HG03280 (cell line): ENCODE measurements at regions not wholly inside any gene's neighbourhood (a gene's known extent, or its start where the extent isn't known, plus 50 kb on each side); places are given as distances from the start of the nearest gene placed in this dataset.
"Not testable (repeated sequence)": the region's sequence is repeated elsewhere in the genome, so short reads cannot be mapped to it uniquely, and the experiment has no call there.

ENCODE experiments used
- ATAC-seq: cut with Tn5 transposase; IDR thresholded peaks from one replicate; pipeline ENCODE4 v1.9.1; 2021; ENCODE audit warnings: mild to moderate bottlenecking, moderate library complexity; ENCODE audit not compliant: unreplicated experiment

DNA sequence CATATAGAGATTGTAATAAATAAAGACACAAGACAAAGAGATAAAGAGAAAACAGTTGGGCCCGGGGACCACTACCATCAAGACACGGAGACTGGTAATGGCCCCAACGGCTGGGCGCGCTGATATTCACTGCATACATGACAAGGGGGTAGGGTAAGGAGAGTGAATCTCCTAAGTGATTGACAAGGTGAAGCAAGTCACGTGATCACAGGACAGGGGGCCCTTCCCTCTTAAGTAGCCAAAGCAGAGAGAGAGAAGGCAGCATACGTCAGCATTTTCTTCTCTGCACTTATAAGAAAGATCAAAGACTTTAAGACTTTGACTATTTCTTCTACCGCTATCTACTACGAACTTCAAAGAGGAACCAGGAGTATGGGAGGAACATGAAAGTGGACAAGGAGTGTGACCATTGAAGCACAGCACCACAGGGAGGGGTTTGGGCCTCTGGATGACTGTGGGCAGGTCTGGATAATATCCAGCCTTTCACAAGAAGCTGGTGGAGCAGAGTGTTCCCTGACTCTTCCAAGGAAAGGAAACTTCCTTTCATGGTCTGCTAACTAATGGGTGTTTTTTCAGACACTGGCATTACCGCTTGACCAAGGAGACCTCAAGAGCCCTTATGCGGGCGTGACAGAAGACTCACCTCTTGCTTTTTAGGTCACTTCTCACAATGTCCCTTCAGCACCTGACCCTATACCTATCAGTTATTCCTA, 75.6 kb downstream of the MRPL39 start:
- ATAC-seq = not testable (repeated sequence)

DNA sequence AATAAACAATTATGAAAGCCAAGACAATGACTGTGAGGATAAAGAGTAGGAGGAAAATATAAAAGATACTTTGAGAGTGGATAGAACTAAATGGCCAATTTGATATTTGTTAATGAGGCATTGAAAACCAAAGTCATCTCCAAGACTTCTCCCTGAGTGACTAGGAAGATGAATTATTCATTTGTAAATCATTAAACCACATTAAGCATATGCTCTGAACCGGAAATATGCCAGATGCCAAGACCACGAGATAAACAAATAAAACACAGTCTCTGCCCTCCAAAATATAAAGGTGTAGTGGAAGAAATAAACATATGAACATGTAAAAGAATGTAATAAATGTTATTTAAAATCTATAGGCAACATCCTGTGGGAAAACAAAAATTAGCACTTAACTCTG, 78.8 kb downstream of the MRPL39 start:
- ATAC-seq = no peak

DNA sequence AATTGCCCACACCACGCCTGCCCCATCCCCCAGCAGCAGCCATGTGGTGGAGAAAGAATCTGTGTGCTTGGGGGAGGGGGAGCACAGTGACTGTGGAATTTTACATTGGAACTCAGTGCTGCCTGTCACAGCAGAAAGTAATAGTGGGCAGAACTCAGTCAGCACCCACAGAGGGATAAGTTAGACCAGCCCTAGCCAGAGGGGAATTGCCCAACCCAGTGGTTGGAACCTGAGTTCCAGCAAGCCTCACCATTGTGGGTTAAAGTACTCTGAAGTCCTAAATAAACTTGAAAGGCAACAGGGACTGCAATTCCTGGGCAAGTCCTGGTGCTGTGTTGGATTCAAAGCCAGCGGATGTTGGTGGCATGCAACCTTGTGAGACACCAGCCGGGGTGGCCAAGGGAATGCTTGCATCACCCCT, 88.8 kb downstream of the MRPL39 start:
- ATAC-seq = no peak

DNA sequence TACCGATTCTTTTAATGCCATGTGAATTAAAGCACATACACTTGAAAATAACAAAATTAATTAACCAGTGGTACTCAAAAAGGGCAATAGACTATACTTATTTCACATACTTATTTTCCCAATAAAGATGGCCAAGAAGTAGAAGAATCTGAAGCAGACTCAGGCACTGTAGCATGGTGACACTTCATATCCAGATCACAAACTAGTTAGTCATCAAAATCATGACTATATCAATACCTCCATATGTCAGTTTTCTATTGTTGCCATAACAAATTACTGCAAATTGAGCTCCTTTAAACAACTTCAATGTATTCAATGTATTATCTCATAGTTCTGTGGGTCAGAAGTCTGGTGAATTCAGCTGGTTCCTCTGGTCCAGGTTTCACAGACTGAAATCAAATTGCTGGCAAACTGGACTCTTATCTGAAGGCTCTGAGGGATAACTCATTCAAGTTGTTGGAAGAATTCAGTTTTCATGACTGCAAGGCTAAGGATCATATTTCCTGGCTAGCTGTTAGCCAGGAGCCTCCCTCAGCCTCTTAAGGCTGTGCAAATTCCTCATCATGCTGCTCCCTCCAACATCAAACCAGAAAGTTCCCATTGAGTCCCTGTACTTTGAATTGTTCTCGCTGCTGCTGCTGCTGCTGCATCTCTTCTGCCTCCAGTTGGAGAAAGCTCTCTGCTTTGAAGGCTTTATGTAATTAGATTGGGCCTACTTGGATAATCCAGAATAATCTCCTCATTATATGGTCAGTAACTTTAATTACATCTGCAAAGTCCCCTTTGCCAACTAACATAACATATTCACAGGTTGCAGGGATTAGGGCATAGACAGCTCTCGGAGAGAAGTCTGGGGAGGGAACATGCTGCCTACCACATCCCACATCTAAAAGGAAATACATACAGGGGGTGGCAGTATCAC, 91.5 kb downstream of the MRPL39 start:
- no peak for ATAC-seq

DNA sequence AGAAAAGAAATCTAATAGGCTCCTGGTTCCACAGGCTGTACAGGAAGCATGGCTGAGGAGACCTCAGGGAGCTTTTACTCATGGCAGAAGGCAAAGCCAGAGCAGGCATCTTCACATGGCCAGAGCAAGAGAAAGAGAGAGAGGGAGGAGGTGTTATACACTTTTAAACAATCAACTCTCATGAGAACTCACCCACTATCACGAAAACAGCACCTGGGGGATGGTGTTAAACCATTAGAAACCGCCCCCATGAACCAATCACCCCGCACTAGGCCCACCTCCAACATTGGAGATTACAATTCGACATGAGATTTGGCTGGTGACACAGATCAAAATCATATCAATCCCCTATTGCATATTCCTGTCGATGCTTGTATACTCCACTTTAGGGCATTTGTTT, 93.5 kb downstream of the MRPL39 start:
- ATAC-seq = no peak

DNA sequence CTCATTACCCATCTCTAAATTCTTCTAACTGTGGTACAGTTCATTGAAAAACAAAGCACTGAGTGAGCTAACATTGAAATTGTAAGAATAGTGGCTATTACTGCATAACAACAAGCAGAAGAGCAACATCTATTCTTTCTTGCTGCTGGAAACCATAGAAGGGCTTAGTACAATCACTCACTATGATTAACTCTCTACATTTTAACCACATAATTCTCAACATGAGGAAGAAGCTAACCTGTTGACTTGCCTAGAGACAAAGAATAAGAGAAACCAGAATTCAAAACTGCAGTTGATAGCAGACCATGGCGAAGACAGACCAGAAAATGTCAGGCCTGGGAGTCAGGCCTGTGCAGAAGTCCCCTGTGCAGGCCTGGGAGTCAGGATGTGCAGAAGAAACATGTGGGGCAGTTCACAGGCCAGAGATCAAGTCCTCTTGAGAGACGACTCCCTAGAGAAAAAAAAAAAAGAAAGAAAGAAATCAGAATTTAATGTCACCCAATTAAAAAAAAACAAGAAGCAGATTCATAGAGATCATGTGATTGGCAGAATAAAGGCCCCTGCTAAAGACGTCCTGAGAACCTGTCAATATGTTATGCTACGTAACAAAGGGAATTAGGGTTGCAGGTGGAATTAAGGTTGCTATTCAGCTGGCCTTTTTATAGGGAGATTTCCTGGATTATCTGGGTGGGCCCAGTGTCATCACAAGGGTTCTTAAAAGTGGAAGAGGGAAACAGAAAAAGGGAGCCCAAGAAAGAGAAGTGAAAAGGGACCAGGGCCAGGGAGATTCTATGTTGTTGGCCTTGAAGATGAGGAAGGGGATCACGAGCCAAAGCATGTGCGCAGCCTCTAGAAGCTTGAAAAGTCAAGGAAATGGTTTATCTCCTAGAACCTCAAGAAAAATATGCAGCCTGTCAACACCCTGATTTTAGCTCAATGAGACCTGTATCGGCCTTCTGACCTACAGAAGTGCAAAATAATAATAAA, 94.9 kb downstream of the MRPL39 start:
- no peak for ATAC-seq

DNA sequence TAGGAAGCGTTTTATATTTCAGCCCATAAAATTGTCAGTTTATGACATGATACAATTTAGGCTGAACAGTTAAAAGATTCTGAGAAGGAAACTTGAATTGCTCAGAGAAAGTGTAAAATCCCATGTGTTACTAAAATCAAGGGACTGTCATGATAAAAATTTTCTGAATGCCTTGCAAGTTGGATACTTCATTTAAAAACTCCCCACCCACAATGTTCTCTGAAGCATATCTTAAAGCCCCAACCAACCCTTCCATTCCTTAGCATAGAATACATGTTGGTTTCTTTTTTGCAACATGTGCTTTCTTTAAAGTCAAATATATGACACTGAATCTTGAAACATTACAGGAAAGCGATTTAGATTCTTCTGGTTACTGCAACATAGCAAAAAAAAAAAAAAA, 97.4 kb downstream of the MRPL39 start:
- ATAC-seq = peak; percentile 39

DNA sequence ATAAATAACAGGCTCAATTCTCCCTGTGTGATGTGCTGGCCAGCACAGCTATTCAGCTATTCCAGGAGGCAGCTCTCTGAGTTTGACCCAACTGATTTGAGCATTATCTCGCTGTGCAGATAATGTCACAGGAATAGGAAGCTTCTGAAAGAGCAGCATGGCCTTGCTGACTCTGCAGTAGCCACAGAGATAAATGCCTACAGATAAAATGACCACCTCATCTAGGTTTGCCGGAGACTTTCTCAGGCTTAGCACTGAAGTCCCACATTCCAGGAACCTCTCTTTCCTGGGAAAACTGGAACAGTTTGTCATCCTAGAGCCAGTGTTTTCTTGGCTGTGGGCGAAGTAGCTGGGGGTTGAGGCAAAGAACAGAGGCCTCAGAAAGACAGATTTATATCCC, 98.9 kb downstream of the MRPL39 start:
- ATAC-seq = no peak

DNA sequence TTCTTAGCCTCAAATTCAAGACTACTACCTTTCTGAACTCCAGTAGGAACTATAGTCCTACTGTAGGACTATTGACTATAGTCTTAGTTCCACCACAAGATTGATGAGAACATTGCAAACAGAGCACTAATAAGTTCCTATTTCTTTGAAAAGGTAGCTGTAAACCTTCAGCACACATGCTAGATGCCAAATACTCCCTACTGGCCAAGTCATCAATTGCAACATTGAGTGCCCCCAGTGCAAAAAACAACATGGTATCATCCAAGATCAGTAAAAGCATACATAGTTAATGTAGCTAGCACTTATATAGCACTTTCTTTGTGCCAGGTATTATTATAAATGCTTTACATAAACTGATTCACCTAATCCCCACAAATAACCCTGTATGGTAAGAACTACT, 99.8 kb downstream of the MRPL39 start:
- ATAC-seq = peak; percentile 59

DNA sequence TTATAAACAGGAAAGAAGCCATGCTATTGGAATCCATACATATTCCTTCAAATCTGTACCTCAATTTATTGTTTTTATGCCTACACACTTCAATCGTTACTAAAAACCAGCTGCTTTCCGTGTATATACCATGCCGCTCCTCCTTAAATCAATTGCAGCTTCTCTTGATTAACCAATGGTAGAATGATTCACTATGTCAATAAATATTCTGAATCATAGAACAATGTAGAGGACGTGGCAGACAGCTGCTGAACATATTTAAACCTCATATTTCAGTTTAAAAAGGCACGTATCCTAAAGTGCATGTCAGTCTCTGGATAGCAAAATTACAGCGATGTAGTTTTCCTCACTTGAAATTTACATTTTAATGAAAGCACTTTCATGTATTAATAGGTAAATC, 100.4 kb downstream of the MRPL39 start:
- ATAC-seq = no peak

DNA sequence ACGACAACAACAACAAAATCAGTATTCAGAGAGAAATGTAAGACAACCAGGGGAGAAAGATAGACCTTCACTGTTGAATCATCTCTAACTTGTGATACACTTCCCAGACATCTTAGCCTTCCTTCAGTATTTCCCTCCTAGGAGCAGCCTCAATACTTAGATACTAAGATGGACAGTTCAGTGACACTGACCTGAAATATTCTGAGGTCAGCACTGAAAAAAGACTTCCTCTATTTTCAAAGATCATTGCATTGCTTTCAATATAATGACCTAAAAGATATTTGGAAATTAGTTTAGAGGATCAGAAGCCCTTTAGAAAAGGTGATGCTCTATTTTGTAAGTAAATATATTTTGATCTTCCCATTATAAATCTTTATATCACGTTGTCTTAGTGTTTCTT, 101.0 kb downstream of the MRPL39 start:
- no peak for ATAC-seq

DNA sequence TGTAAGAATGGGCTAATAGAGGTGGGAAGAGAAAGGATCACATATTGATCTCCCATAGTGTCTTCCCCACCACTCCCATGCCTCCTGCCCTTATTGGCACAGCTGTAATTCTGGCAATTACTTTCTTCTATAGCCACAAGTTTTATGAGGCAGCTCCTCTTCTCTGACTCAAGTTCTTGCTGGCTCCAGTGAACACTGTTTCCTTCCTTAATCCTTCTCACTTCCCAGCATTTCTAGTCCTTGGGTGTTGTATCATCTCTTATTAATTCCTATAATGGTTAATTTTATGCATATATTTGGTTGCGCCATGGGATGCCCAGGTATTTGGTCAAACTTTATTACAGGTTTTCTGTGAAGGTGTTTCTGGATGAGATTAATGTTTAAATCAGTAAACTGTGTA, 103.3 kb downstream of the MRPL39 start:
- ATAC-seq = no peak

DNA sequence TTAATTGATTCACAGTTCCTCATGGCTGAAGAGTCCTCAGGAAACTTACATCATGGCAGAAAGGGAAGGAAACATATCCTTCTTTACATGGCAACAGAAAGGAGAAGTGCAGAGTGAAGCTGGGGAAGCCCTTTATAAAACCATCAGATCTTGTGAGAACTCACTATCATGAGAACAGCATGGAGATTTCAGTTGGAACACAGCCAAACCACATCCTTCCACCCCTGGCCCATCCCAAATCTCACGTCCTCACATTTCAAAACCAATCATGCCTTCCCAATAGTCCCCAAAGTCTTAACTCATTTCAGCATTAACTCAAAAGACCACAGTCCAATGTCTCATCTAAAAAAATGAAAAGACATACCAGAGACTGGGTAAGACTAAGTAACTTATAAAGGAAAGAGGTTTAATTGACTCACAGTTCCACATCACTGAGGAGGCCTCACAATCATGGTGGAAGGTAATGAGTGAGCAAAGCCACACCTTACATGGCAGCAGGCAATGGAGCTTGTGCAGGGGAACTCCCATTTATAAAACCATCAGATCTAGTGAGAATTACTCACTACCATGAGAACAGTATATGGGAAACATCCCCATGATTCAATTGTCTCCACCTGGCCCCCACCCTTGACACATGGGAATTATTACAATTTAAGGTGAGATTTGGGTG, 105.2 kb downstream of the MRPL39 start:
- ATAC-seq = no peak

DNA sequence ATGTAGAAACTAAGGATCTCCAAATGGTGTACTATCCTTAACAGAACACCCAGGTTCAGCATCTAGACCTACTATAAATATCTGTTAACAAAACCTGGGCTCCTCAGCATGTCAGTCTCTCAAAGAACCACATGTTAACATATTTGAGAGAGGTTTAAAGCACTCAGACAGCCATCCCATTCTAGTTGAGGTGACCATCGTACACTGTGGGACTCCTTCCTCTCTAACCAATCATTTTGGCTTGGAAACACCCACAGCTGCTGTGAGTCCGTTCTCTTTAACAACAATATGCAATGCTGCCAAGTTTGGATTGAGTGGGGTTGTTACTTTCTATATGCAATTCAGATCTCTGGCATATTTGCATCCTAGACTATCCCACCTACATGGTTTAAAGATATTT, 105.8 kb downstream of the MRPL39 start:
- no peak for ATAC-seq

DNA sequence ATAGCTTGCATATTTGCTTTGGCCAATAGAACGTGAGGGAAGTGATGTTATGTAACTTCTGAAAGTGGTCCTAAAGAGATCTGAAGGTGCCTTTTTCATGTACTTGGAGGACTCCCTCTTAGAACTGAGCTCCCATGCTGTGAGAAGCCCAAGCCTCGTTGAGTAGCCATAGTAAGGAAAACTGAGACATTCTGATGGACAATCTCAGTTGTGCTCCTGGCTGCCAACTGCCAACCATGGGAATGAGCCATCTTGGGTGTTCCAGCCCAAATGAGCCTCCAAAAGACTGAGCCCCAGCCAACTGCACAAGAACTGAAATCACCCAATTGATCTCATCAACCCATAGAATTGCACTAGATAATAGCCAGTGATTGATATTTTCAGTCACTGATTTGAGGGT, 106.7 kb downstream of the MRPL39 start:
- ATAC-seq = no peak

DNA sequence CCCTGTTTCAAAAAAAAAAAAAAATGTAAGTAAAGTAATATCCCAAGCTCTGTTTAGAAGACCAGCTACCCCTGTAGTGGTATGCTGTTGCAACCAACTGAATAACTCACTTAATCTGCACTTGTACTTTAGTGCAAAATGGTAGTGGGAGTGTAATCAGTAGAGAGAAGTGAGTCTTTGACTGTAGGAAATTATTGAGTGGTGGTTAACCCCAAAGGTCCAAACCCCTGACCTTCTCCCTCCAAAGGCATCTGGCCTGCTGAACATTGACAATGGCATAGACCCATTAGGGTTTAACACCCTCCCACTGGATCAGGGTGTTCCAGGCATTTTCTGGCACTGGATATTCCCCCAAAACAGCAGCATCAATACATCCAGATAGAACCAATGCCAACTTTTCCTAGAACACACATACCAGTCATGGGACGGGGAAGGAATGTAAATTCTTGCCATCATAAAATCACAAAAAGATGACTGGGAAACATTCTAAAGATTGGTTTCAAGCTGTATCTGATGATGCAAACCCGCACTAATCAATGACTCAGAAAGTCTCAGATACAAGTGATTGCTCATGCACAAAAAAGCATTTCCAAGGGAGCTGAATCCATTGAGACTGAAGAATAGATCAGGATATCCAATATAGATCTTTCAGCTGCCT, 110.3 kb downstream of the MRPL39 start:
- no peak for ATAC-seq

DNA sequence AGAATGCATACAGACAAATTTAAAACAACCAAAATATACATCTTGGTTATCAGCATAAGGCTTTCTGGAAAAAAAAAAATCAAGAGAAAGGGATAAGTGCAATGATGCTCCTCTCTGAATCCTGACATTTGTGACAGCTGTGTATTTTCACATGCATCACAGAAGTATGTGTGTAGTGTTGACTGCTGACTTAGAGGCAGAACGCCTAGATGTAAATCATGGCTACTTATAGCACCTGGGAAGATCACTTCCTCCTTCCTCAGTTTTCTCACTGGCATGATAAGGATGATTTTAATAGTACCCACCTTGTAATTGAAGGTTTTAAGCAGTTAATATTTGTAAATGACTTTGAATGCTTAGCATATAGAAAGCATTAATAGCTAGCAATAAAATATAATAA, 112.5 kb downstream of the MRPL39 start:
- no peak for ATAC-seq

DNA sequence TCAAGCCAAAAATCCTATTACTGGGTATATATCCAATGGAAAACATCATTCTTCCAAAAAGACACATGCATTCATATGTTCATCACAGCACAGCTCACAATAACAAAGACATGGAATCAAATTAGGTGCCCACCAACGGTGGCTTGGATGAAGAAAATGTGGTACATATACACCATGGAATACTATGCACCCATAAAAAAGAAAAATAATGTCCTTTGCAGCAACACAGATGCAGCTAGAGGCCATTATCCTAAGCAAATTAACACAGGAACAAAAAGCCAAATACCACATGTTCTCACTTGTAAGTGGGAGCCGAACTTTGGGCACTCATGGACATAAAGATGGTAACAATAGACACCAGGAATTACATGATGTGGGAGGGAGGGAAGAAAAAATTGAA, 113.6 kb downstream of the MRPL39 start:
- no peak for ATAC-seq

DNA sequence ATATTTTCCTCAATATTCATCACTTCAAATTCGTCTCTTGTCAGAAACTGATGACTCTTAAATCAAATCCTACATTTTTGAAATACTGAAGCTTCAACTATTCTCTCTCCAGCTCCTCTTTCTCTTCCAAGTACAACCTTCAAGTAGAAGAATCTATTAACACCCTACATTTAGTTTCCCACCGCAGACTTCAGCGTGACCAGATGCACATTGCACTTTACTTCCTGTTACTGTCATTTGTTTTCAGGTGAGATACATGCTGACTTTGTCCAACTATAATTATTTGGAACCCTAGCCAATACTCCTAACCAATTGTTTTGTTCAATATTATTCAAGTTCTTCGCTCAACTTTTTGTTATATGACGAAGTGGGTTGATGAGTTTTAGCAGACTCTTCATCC, 116.0 kb downstream of the MRPL39 start:
- no peak for ATAC-seq

DNA sequence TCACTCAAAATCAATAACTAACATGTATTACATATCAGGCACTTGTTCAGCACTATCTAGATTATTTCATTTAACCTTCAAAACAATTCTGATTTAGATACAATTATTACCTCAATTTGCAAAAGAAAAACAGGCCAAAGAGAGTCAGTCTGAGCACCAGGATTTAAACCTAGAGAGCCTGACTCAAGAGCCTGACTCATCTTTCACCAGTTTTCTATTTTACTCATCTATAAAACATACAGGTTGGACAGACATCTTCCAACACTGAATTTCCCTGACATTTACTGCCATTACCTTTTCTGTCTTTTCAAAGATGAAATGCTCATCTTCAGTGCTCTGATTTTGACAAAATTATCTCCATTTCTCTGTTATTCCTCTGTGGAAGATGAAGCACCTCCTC, 116.5 kb downstream of the MRPL39 start:
- no peak for ATAC-seq
